HG02970 (cell line): ENCODE measurements at regions not wholly inside any gene's neighbourhood (a gene's known extent, or its start where the extent isn't known, plus 50 kb on each side); places are given as distances from the start of the nearest gene placed in this dataset.
"Not testable (repeated sequence)": the region's sequence is repeated elsewhere in the genome, so short reads cannot be mapped to it uniquely, and the experiment has no call there.

Experiments used
- ATAC-seq: cut with Tn5 transposase; IDR thresholded peaks from one replicate; pipeline ENCODE4 v1.9.1; 2021; ENCODE audit warnings: mild to moderate bottlenecking, moderate library complexity, moderate number of reproducible peaks; ENCODE audit not compliant: unreplicated experiment, low FRiP score

DNA sequence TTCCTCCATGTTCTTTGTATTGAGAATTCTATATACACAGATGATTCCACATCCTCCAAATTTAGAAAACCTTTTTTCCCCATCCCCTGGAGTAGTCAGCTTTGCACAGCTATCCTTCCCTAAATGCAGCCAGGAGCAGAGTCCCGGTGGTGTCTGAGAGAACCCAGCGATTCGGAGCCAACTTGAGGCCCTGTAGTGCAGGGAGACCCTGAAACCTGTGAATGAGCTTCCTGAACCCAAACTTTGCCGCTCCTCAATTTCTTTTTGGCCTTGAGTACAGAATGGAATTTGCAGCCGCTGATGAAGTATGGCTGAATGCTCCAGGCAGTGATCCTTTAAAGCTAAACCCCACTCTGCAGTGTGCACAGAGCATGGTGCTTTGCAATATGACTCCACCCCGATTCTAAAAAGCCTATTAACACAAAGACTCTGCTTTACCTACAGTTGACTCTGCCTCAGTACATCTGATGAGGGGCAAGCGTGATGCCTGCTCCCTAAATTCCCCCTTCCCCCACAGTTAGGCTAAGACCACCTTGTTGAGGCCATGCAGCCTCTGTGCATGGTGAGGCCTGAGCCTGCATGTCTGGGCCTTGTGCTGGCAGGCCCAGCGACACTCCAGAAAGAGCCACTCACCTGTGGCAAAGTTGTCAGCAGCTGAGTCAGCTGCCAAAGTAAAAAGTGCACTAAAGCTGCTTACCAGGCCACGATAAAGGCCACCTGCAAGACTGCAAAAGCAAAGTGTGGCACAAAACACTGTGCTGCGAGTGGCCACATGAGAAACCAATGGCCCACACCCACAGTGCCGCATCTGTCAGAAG lies 82.1 kb downstream of the PLEKHG1 start:
- ATAC-seq, result no peak

DNA sequence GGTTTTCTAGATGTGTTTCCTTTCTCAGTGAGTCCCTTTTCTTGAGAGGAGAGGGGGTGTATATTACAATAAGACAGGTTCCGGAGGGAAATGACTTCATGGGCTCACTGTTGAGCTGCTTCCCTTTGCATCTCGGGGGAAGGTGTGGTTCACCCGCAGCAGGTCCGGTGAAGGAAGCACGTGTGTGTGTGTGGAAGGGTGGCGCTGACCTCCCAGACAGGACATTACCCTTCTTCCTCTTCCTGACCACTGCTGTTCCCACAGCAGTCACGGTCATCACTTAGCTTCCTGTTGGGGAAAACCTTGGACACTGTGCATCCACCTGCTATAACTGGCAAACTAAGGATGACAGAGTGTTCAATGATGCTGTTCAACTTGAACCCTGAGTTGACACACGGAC lies 83.6 kb downstream of the PLEKHG1 start:
- no peak for ATAC-seq

- ATAC-seq, result no peak
Measured at GRCh38 chr6:150684161-150684560, 84.5 kb downstream of the PLEKHG1 start.

DNA sequence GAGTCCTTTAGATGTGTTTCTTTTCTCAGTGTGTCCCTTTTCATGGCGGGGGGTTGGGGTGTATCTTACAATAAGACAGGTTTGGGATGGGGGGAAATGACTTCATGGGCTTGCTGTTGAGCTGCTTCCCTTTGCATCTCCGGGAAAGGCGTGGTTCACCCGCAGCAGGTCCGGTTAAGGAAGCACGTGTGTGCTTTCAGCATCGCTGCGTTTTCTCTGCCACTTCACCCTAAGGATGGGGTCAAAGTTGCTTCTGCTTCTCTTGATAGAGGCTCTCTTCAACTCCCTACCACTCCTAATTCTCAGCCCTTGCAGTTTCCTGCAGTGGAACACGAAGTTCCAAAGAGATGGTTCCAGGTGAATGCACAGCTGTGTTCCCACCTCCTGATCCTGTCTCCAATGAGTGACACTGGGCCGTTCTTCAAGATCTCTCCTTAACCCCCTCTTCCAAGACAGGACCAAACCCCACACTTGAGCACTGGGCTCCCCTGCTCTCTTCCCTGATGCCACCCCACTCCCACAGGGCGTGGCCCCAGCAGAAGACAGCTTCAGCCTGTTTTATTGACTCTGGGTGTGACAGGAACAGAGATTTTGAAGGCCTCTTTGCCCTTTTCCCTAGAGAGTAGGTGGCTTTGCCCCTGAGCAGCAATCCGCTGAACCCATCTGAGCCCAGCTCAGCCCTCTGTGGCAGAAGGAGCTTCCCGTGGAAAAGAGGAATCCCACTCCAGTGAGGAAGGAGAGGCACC lies 85.2 kb downstream of the PLEKHG1 start:
- ATAC-seq, result no peak

- no peak for ATAC-seq
Measured at GRCh38 chr6:150685860-150686259, 86.2 kb downstream of the PLEKHG1 start.

- no peak for ATAC-seq
Measured at GRCh38 chr6:150686566-150686965, 86.9 kb downstream of the PLEKHG1 start.

- ATAC-seq, result no peak
Measured at GRCh38 chr6:150687508-150687907, 87.8 kb downstream of the PLEKHG1 start.

DNA sequence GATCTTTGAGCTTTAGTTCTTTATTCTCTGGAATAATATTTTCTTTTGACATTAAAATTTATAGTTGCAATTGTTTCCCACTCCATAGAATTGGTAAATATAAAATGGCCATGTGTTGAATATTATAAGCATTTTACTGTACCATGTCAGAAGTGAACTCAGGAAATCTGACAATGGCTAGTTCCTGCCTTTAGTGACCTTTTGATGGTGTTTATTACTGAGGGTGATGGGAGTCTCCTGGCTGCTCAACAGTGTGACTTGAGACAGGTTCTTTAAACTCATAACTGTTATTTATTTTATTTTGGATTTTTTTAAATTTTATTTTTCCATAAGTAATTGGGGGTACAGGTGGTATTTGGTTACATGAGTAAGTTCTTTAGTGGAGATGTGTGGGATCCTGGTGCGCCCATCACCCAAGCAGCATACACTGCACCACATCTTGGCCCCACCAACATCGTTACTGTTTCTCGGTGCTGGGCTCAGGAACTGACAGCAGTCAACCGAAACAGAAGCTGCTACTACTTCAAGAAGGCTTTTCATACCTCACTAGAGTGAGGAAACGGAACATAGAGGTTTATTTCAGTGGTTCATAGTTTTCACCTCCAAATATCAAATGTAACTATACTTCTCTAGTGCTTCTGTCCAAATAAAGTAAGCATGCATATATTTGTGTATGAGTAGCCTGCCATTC lies 90.4 kb downstream of the PLEKHG1 start:
- ATAC-seq, result no peak

- ATAC-seq, result no peak
Measured at GRCh38 chr6:150690681-150691080, 91.0 kb downstream of the PLEKHG1 start.

DNA sequence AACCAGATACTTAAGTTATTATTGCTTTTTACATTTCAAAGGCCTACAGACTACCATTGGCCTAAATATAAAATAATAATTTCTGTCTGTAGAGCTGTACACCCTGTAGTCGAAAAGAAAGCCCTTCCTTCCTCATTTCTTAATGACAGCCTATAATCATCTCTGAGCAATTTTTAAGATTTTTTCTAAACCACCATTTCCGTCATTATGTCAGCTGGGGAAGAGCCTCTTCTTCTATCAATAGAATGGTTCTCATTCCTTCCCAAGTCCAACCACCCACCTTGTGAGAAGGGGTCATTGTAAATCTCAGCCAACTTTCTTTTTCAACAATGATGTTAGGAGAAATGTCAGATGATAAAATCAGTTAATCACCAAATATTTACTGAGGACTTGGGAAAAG lies 91.8 kb downstream of the PLEKHG1 start:
- no peak for ATAC-seq

GRCh38 chr6:150692604-150693003 lies 92.9 kb downstream of the PLEKHG1 start:
- peak; percentile 72 for ATAC-seq

DNA sequence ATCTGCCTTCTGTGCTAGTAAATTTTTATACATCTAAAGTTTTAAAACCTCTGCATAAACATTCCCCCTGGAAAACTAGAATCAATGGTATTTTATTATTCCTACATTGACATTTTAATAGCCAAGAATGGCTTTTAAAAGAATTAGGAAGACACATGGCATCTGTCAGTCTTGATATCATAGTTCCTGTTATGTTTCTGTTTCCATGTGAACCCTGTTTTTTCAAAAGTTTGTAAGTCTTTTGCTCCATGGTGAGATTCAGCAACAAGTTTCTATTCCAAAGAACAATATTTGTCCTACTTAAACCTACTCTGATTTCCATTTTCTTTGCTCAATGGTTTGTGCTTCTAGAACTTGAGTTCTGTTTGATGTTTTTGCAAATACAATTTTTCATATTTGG lies 95.2 kb downstream of the PLEKHG1 start:
- no peak for ATAC-seq

DNA sequence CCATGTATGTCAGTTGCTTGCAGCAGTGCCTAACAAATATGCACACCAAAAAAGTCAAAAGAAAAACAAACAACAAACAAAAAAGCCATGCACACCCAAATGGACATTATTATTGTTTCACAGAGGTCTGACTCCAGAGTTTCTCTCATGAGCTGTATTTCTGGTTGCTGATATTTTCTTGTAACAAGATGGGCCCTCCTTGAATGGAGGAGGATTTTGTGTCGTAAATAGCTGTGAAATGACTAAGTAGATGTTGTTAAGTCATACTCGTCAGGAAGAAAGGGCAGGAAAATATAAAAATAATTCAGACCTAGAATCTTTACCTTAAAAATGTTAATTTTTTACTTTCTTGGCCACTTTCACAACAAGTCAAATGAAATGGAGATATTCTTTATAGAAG lies 96.0 kb downstream of the PLEKHG1 start:
- ATAC-seq, result no peak

DNA sequence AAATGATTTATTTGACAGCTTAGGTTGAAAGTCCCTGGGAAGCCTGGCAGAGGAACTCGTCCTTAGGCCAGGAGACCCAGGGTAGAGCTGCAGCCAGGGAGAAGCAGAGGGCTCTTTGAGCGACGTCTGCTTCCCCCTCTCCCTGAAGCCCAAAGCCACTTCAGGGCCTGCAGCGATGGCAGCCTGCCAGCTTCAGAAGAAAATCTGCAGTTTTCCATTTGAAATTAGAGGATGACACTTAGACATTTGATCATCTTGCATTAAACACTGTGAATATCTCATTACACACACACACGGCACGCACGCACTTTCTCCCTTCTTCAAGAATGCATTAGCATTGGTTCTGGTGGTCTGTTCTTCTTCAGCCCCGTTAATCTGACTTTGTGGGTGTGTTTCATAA lies 96.5 kb downstream of the PLEKHG1 start:
- no peak for ATAC-seq

- ATAC-seq, result not testable (repeated sequence)
Measured at GRCh38 chr6:150696918-150697317, 97.2 kb downstream of the PLEKHG1 start.

- ATAC-seq, result no peak
Measured at GRCh38 chr6:150697515-150697914, 97.8 kb downstream of the PLEKHG1 start.

- no peak for ATAC-seq
Measured at GRCh38 chr6:150698391-150698790, 98.7 kb downstream of the PLEKHG1 start.

- no peak for ATAC-seq
Measured at GRCh38 chr6:150702675-150703074, 103.0 kb downstream of the PLEKHG1 start.

DNA sequence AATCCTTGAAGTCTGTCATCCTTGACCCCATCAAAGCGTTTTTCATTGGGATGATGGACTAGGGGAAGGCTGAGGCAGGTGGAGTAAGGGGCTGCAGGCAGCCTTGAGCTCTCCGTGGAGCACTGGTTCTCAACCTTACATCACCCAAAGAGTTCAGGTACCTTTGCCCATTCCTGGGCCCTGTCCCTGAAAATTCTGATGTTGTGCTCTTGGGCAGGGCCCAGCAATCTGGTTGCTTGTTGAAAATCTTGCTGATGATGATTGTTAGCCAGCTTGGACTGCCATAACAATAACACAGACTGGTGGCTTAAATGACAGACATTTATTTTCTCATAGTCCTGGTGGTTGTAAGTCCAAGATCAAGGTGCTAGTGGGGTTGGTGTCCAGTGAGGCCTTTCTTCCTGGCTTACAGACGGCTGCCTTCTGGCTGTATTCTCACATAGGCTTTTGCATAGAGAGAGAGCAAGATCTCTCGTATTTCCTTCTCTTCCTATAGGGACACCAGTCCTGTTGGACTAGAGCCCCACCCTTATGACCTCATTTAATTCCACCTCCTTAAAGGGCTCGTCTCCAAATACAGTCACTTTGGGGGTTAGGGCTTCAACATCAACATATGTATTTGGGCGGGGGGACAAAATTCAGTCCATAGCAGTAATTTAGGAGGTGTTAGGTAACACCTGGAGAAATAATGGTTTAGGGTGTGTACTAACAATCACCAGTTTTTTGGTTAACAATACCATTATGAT lies 104.9 kb downstream of the PLEKHG1 start:
- no peak for ATAC-seq

GRCh38 chr6:150705392-150705791 lies 105.7 kb downstream of the PLEKHG1 start:
- ATAC-seq, result no peak

DNA sequence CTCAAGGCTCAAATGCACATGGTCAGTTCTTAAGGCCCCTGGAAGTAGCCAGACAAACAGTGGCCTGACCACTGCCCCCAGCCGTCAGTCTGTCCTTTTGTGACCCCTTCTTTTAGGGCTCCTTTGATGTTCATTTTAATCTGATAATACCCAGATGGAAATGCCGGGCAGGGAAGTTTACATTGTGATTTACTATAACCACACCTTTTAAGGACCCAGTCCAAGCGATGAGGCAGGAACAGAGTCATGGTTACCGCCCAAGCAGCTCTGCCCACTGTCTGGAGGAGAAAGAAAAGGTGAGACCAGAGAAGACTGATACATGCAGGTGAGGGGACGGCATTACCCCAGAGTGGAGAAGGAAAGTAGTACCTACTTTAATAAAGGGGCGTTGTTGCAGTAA lies 110.6 kb downstream of the PLEKHG1 start:
- no peak for ATAC-seq
